GM12874 (cell line): ENCODE measurements at regions not wholly inside any gene's neighbourhood (a gene's known extent, or its start where the extent isn't known, plus 50 kb on each side); places are given as distances from the start of the nearest gene placed in this dataset.

Source experiments
- CTCF ChIP-seq: IDR thresholded peaks from 2 replicates; pipeline ENCODE4 v1.5.1; 2011; ENCODE audit warnings: low read depth, mild to moderate bottlenecking, control low read depth, low read length, moderate library complexity; ENCODE audit not compliant: insufficient read depth

GRCh38 chr13:79829880-79830279, 348.9 kb downstream of the NDFIP2 start:
- TF ChIP-seq CTCF = no peak

GRCh38 chr13:79825959-79826358, 345.0 kb downstream of the NDFIP2 start:
- no peak for TF ChIP-seq CTCF

DNA sequence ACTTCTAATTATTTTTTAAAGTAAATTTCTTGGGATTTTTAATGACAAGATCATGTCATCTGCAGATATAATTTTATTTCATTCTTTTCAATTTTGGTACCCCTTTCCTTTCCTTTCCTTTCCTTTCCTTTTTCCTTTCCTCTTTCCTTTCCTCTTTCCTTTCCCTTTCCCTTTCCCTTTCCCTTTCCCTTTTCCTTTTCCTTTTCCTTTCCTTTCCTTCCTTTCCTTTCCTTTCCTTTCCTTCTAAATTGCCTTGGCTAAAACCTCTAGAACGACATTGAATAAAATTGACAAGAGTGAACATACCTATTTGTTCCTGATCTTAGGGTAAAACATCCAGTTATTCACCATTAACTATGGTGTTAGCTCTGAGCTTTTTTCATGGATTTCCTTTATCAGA, 334.1 kb downstream of the NDFIP2 start:
- TF ChIP-seq CTCF = no peak

DNA sequence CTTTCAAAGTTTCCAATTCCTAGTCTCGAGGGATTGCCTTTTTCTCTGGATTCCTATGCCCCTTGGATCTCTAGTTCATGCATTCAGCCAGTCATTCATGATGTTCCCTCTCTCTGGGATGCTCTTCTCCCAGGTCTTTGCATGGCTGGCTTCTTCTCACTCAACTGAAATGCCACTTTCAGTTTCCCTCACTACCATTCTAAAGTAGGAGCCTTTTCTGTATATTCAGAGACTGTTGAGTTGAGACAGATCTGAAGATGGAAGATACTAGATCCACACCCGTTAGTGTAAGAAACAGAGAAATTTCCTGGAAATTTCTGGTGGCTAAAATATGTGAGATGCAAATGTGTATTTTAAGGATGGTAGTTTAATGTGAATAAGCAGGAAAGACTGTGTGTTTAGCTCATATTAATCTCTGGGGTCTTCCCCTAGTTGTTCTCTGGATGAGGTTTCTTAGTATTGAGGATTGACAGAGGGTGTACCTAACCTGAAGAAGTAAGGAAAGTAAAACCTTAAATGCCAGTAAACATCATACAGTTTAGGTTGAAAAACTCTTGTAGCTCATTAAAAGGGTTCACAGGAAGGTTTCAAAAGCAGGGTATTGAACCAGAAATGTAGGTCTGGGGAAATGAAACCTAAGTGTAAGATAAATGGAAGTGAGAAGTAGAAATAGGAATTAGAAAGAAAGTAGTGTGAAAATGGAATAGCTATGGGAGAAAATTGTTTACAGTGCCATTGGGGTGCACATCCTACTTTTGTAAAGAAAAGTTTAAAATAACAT, 331.3 kb downstream of the NDFIP2 start:
- no peak for TF ChIP-seq CTCF

GRCh38 chr13:79811170-79811569, 330.2 kb downstream of the NDFIP2 start:
- no peak for TF ChIP-seq CTCF

DNA sequence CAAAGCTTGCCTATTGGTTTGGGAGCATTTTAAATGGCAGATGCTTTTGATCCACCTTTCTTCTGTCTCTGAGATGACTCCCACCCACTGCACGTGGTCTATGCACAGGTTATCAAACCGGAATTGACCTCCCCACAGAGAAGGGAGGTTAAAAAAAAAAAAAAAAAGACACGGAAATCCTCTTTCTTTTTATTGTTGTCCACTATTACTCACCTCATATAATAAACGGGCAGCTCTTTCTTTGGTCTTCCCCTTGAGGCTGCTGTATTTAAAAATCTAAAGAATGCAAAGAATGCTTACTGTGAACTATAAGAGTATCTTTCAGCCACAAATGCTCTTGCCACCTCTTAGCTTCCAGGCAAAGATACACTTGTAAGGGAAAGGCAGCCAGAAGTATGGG, 329.7 kb downstream of the NDFIP2 start:
- TF ChIP-seq CTCF = no peak

GRCh38 chr13:79810018-79810417, 329.1 kb downstream of the NDFIP2 start:
- TF ChIP-seq CTCF = no peak
